ENCODE measurements at regions not wholly inside any gene's neighbourhood (a gene's known extent, or its start where the extent isn't known, plus 50 kb on each side); places are given as distances from the start of the nearest gene placed in this dataset.

- TF ChIP-seq ZBTB17 (tag by site-specific recombination; IDR thresholded peaks at IDR 0.05) (no peak), ZNF792 (tag by site-specific recombination; IDR thresholded peaks at IDR 0.05) (no peak), ZFP3 (tag by site-specific recombination; IDR thresholded peaks at IDR 0.05; ENCODE audit: low read depth) (no peak), ZIC2 (tag by site-specific recombination; IDR thresholded peaks at IDR 0.05) (no peak), ZNF292 (tag by site-specific recombination; IDR thresholded peaks at IDR 0.05; ENCODE audit: borderline replicate concordance, low read depth) (no peak), ZNF274 (IDR thresholded peaks at IDR 0.05; ENCODE audit: low read length) (no peak), ZNF274 (tag by site-specific recombination; IDR thresholded peaks at IDR 0.05; ENCODE audit: borderline replicate concordance) (no peak), CTCF (tag by site-specific recombination; IDR thresholded peaks at IDR 0.05) (no peak), SP2 (tag by site-specific recombination; IDR thresholded peaks at IDR 0.05) (no peak), KLF1 (tag by site-specific recombination; IDR thresholded peaks at IDR 0.05) (no peak), ZNF623 (tag by site-specific recombination; IDR thresholded peaks at IDR 0.05) (no peak), YY1 (tag by site-specific recombination; IDR thresholded peaks at IDR 0.05) (no peak), ZNF629 (tag by site-specific recombination; IDR thresholded peaks at IDR 0.05) (no peak)
Measured at GRCh38 chr2:16070648-16070971, 130.3 kb downstream of the MYCN start.
